ENCODE measurements at regions not wholly inside any gene's neighbourhood (a gene's known extent, or its start where the extent isn't known, plus 50 kb on each side); places are given as distances from the start of the nearest gene placed in this dataset.

DNA sequence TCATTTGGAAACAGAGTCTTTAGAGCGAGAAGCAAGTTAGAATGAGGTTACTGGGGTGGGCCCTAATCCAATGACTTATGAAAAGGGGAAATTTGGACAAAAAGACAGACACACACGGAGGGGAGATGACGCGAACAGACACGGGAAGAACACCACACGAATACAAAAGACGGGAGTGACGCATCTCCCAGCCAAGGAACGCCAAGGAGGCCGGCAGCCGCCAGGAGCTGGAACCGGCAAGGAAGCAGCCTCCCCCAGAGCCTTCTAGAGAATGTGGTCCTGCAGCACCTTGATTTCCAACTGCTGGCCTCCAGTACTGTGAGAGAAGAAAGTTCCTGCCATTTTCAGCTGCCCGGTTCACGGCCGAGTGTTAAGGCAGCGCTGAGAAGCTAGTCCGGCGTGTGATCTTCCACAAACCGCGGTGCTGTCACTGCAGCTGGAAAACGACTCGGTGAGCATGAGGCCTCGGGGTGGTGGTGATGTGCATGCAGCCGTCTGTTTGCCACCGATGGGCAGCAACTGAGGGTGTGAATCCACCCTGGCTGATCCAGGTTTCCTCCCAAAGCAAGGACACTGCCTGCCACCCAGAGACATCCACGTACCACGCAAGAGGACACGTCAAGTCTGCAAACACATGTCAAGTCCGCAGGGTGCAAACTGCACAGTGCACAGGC lies 124.5 kb downstream of the NCOR2 start:
- DNase-seq (no peak), ATAC-seq (ENCODE audit: low read depth) (no peak)
- Histone ChIP-seq H3K14ac (replicated peaks; ENCODE audit: low read depth, low read length) (no peak overlapping the region; the same call in 1 of the 2 replicates), H3K4ac (ENCODE audit: low read depth, low read length) (peak overlapping the region; percentile 69), H4K20me1 (ENCODE audit: insufficient read depth, low read length) (peaks cover 9% of the 10 kb centered on the region), H3K4me1 (ENCODE audit: control insufficient read depth, insufficient read depth, low read length) (peaks cover 26% of the 10 kb centered on the region), H2BK15ac (ENCODE audit: low read depth, low read length) (peak overlapping the region; percentile 83; the same call in 1 of the 3 replicates), H3K27me3 (ENCODE audit: control insufficient read depth, insufficient read depth, low read length) (no peaks in the 10 kb centered on the region), H2BK20ac (ENCODE audit: low read depth, low read length) (peak overlapping the region; percentile 76), H2AK5ac (ENCODE audit: low read depth, low read length) (peak overlapping the region; percentile 92), H3K9me1 (ENCODE audit: insufficient read depth, low read length) (peaks cover 23% of the 10 kb centered on the region), H3K4me2 (ENCODE audit: low read depth, low read length) (no peak overlapping the region), H3K23ac (ENCODE audit: low read depth, low read length) (no peak overlapping the region; the same call in 1 of the 2 replicates), H3K56ac (ENCODE audit: extremely low read depth, insufficient read depth, low read length) (no peak overlapping the region; the same call in 1 of the 2 replicates), H2AK9ac (replicated peaks; ENCODE audit: low read depth, low read length, poor library complexity) (no peak overlapping the region), H3K9me3 (ENCODE audit: control insufficient read depth, insufficient read depth, low read length) (no peaks in the 10 kb centered on the region), H4K5ac (ENCODE audit: low read depth, low read length) (no peak overlapping the region), H4K91ac (ENCODE audit: insufficient read depth, low read depth, low read length) (peak overlapping the region; percentile 54), H3K79me1 (ENCODE audit: low read depth in 1 of 2, low read length in 2 of 2) (peaks cover 19 to 68% of the 10 kb centered on the region in 2 experiments; a peak in 3 of 4 replicates), H3K18ac (ENCODE audit: low read depth, low read length) (no peak overlapping the region), H2AFZ (replicated peaks; ENCODE audit: low read length, poor library complexity) (peak overlapping the region; percentile 60), H3K4me3 (ENCODE audit: insufficient read depth, low read depth, low read length) (no peak overlapping the region), H3K9ac (ENCODE audit: low read depth, low read length) (no peak overlapping the region), H4K8ac (ENCODE audit: low read depth in 2 of 2, low read length in 2 of 2) (no peak overlapping the region; a peak in 1 of 4 replicates), H3K36me3 (ENCODE audit: control insufficient read depth, insufficient read depth, low read length) (peaks cover 15% of the 10 kb centered on the region; the same call in 1 of the 2 replicates), H2BK5ac (ENCODE audit: low read depth, low read length, poor library complexity, severe bottlenecking) (no peak overlapping the region), H2BK120ac (ENCODE audit: low read depth, low read length) (peak overlapping the region; percentile 35), H3K27ac (ENCODE audit: insufficient read depth, low read length) (no peak overlapping the region)
- no TSS peak for BruUV-seq (replicated peaks)
- POLR2A ChIA-PET (ENCODE audit: unreplicated experiment), result no interaction called here
- in situ Hi-C loops (cut with MboI; ENCODE audit: low sequenced_read_pairs), result no loop called here
- TF ChIP-seq CEBPB (IDR thresholded peaks at IDR 0.05; ENCODE audit: low read depth, low read length) (no peak), FOS (IDR thresholded peaks at IDR 0.05; ENCODE audit: low read depth, low read length) (no peak), RCOR1 (IDR thresholded peaks at IDR 0.05; ENCODE audit: insufficient replicate concordance, low read length) (no peak), CHD1 (IDR thresholded peaks at IDR 0.05; ENCODE audit: low read depth, low read length) (no peak), MAZ (IDR thresholded peaks at IDR 0.05; ENCODE audit: borderline replicate concordance, low read depth, low read length) (no peak), BHLHE40 (IDR thresholded peaks at IDR 0.05; ENCODE audit: low read depth, low read length) (no peak), RAD21 (IDR thresholded peaks at IDR 0.05; ENCODE audit: low read length) (no peak), SMC3 (IDR thresholded peaks at IDR 0.05; ENCODE audit: low read depth, low read length) (no peak), NFE2L2 (IDR thresholded peaks at IDR 0.05; ENCODE audit: low read depth, low read length) (no peak), MXI1 (IDR thresholded peaks at IDR 0.05; ENCODE audit: borderline replicate concordance, low read depth, low read length) (no peak)
- TF ChIP-seq, protein P1, sequence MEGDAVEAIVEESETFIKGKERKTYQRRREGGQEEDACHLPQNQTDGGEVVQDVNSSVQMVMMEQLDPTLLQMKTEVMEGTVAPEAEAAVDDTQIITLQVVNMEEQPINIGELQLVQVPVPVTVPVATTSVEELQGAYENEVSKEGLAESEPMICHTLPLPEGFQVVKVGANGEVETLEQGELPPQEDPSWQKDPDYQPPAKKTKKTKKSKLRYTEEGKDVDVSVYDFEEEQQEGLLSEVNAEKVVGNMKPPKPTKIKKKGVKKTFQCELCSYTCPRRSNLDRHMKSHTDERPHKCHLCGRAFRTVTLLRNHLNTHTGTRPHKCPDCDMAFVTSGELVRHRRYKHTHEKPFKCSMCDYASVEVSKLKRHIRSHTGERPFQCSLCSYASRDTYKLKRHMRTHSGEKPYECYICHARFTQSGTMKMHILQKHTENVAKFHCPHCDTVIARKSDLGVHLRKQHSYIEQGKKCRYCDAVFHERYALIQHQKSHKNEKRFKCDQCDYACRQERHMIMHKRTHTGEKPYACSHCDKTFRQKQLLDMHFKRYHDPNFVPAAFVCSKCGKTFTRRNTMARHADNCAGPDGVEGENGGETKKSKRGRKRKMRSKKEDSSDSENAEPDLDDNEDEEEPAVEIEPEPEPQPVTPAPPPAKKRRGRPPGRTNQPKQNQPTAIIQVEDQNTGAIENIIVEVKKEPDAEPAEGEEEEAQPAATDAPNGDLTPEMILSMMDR (conservative IDR thresholded peaks at IDR 0.05; ENCODE audit: low read depth, low read length), result no peak
- 96% methylated on average over 9 of the region's 29 CpGs; no CpG with 5 or more reads in 1 of the 2 experiments for WGBS, 2 experiments (ENCODE audit: extremely low coverage in 2 of 2, insufficient read length in 1 of 2)
- CTCF ChIA-PET, result no interaction called here
- intact Hi-C loops (cut with micrococcal nuclease), result no loop called here
- dilution Hi-C loops (cut with HindIII; ENCODE audit: low sequenced_read_pairs, unreplicated experiment), result no loop called here

All from IMR-90 (cell line).